AG09319 (cell line): ENCODE measurements at regions not wholly inside any gene's neighbourhood (a gene's known extent, or its start where the extent isn't known, plus 50 kb on each side); places are given as distances from the start of the nearest gene placed in this dataset.

ENCODE experiments used
- DNase-seq: peaks from one replicate; pipeline ENCODE4 v3.0.0-alpha.2; 2010; ENCODE audit warnings: low read depth; ENCODE audit errors: extremely low read depth
- TF ChIP-seq, protein P1 (sequence below): IDR thresholded peaks from 2 replicates; pipeline ENCODE4 v1.5.1; 2011; ENCODE audit warnings: low read depth, mild to moderate bottlenecking, inconsistent platforms, low read length, moderate library complexity

- no peak for DNase-seq
- TF ChIP-seq, protein P1, sequence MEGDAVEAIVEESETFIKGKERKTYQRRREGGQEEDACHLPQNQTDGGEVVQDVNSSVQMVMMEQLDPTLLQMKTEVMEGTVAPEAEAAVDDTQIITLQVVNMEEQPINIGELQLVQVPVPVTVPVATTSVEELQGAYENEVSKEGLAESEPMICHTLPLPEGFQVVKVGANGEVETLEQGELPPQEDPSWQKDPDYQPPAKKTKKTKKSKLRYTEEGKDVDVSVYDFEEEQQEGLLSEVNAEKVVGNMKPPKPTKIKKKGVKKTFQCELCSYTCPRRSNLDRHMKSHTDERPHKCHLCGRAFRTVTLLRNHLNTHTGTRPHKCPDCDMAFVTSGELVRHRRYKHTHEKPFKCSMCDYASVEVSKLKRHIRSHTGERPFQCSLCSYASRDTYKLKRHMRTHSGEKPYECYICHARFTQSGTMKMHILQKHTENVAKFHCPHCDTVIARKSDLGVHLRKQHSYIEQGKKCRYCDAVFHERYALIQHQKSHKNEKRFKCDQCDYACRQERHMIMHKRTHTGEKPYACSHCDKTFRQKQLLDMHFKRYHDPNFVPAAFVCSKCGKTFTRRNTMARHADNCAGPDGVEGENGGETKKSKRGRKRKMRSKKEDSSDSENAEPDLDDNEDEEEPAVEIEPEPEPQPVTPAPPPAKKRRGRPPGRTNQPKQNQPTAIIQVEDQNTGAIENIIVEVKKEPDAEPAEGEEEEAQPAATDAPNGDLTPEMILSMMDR: no peak
These were observed 689.8 kb upstream of the NXPH2 start for GRCh38 chr2:139469985-139470384.

DNA sequence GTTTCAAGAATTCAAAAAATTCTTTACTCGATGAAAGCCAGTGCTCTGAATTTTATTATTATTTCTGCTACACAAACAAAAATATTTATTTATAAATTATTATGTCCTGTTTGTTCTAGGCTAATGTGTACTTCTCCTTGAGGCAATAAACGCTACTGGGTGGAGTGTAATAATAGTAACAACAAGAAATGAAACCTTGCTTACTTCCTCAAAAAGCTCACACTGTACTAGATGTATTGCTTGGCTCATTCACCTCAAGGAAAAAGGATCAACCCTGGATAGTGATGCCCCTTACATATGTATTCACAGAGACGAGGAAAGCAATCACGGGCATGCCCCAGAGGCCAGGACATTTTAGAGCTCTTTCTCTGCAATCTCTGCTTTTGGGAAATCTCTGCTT, 685.6 kb upstream of the NXPH2 start:
- TF ChIP-seq, protein P1: no peak

DNA sequence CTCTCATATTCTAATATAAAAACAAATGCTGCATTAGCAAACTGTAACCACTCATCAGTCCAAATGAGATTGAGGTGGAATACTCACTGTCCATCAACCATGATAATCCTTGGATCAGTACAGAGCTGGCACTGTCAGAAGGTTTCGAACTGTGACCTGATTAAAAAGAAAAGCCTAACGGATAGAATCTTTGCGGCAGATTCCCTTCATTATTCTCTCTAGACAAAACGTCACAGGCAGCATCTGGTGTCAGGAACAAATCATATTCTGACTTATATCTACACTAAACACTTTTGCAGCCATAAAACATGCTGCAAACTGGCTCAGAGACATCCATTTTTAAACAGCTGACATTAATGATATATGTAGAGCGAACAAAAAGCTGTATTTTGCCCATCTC, 677.7 kb upstream of the NXPH2 start:
- TF ChIP-seq, protein P1: no peak
- no peak for DNase-seq

More for the DNA sequence above, 685.6 kb upstream of the NXPH2 start:
- DNase-seq: no peak

DNA sequence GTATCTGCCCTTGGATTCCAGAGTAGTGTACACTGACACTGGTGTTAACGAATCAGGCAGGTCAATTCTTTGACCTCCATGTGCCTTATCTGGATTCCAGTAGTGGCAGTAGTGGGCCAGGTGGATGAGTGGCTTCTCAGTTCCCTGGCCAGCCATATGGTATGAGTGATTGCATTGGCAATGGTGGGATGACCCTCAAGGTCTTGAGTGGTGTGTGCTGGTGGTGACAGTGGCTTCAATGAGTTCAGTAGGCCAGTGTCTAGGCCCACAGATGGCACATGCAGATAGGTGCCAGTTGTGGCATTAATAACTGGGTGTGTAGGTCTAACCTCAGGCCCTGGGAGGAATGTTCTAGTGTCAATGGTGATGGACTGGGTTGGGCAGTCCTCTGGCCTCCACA, 674.1 kb upstream of the NXPH2 start:
- no peak for DNase-seq

GRCh38 chr2:139439100-139439499, 658.9 kb upstream of the NXPH2 start:
- TF ChIP-seq, protein P1: no peak
- no peak for DNase-seq

More for the DNA sequence above, 674.1 kb upstream of the NXPH2 start:
- TF ChIP-seq, protein P1: no peak

GRCh38 chr2:139438478-139438877, 658.3 kb upstream of the NXPH2 start:
- TF ChIP-seq, protein P1: no peak
- DNase-seq: no peak

- TF ChIP-seq, protein P1: no peak
- DNase-seq: no peak
These were observed 647.0 kb upstream of the NXPH2 start for GRCh38 chr2:139427164-139427563.
